GM18909 (cell line): ENCODE measurements at regions not wholly inside any gene's neighbourhood (a gene's known extent, or its start where the extent isn't known, plus 50 kb on each side); places are given as distances from the start of the nearest gene placed in this dataset.
"Not testable (repeated sequence)": the region's sequence is repeated elsewhere in the genome, so short reads cannot be mapped to it uniquely, and the experiment has no call there.

Experiments
- ATAC-seq: cut with Tn5 transposase; IDR thresholded peaks from one replicate; pipeline ENCODE4 v1.9.1; 2021; ENCODE audit warnings: mild to moderate bottlenecking; ENCODE audit not compliant: unreplicated experiment, poor library complexity

DNA sequence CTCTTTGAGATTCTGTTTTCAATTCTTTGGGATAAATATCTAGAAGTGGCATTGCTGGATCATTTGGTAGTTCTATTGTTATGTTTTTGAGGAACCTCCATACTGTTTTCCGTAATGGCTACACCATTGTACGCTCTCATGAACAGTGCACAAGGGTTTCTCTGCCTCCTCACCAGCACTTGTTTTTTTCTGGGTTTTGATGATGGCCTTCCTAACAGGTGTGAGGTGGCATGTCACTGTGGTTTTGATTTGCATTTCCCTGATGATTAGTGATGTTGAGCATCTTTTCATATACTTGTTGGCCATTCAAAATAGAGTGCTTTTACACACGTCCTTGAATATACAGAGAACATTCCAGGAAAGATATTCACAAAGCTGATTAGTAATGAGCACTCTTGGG lies 86.8 kb upstream of the ADORA2B start:
- peak; percentile 43 for ATAC-seq

DNA sequence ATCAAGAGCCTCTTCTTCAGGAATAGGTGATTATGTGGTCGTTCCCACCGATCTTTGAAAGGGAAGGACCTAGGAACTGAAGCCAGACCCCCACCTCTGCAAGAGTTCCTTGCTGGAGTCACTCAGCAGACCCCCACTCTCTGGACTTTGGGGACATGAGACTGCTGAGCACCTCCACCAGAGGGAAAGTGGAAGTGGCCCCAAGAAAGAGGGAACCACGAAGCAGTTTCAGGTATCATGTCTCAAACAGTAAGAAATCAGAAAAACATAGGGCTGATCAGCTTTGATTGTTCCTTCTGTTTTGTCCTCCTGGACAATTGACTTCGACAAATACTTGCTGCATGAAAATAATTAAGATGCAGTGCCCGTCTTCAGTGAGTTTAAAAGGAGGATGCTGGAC lies 84.2 kb upstream of the ADORA2B start:
- not testable (repeated sequence) for ATAC-seq

DNA sequence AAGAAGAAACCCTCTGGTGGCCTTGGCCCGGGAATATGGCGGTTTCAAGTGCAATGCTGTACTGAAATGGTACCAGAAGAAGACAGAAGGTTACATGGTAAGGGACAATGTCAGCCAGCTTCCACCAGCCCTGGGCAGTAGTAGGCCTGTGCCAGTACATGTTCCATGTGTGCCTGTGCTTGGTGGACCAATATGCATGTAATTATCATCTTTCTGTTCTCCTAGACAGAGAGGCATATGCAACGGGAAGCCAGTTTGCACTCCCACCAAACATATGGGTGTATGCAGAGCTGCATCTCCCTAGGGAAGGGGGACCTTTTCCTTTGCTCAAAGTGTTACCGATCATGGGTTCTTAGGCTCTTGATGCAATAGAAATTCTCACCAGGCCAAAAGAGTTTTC lies 80.9 kb upstream of the ADORA2B start:
- not testable (repeated sequence) for ATAC-seq

DNA sequence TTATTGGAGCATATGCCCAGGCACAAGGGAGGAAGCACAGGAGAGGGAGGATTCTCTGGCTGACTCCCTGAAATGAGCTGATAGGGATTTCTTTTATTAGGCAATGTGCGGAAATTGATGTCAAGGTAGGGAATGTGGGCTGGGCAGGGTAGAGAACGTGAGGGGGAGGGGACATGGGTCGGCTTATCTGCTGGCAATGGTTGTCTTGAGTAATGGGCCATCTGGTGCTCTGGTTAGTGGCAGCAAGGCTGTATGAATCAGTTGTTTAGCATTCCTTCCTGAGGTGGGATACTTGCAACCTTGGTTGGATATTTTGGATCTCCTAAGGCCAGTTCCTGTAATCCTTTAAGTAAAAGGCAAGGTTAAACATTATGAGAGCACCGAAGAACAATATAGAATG lies 80.5 kb upstream of the ADORA2B start:
- ATAC-seq, result not testable (repeated sequence)

DNA sequence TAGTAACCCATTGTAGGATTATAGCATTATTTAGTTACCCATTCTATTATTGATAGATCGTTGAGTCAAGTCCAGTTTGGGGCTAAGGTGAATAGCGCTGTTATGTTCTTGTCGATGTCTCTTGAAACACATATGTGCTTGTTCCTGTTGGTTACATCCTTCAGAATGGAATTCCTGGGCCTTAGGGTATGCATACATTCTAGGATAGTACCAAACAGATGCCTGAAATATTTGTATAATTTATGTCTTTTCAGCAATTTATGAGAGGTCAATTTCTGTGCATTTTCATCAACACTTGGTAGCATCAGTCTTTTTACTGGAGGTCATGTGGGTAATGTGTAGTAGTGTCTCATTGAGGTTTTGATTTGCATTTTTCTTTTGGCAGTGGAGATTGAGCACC lies 78.9 kb upstream of the ADORA2B start:
- not testable (repeated sequence) for ATAC-seq

DNA sequence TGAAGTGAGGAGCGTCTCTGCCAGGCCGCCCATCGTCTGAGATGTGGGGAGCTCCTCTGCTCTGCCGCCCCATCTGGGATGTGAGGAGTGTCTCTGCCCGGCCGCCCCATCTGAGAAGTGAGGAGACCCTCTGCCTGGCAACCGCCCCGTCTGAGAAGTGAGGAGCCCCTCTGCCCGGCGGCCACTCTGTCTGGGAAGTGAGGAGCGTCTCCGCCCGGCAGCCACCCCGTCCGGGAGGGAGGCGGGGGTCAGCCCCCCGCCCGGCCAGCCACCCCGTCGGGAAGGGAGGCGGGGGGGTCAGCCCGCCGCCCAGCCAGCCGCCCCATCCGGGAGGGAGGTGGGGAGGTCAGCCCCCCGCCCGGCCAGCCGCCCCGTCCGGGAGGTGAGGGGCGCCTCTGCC lies 77.6 kb upstream of the ADORA2B start:
- ATAC-seq, result not testable (repeated sequence)

DNA sequence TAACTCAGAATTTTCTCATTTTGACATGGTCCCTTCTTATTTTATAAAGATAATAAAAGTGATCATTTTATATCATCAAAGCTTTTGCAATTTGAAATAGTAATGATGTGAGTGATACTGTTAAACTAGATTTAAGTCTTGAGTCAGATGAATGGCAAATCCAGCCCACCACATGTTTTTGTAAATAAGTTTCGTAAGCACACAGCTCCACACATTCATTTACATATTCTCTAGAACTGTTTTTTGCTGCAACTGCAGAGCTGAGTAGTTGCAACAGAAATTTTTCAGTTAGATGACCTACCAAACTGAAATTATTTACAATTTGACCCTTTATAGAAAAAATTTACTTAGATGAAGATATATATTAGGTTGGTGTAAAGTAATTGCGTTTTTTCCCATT lies 75.1 kb upstream of the ADORA2B start:
- not testable (repeated sequence) for ATAC-seq

DNA sequence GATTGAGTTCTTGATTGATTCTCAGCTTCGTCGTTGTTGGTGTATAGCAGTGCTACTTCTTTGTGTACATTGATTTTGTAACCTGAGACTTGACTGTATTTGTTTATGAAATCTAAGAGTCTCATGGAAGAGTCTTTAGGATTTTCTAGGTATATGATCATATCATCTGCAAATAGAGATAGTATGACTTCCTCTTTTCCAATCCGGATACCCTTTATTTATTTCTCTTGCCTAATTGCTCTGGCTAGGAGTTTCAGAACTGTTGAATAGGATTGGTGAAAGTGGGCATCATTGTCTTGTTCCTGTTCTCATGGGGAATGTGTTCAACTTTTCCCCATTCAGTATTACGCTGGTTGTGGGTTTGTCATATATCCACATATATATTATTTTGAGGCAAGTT lies 72.3 kb upstream of the ADORA2B start:
- ATAC-seq, result not testable (repeated sequence)

DNA sequence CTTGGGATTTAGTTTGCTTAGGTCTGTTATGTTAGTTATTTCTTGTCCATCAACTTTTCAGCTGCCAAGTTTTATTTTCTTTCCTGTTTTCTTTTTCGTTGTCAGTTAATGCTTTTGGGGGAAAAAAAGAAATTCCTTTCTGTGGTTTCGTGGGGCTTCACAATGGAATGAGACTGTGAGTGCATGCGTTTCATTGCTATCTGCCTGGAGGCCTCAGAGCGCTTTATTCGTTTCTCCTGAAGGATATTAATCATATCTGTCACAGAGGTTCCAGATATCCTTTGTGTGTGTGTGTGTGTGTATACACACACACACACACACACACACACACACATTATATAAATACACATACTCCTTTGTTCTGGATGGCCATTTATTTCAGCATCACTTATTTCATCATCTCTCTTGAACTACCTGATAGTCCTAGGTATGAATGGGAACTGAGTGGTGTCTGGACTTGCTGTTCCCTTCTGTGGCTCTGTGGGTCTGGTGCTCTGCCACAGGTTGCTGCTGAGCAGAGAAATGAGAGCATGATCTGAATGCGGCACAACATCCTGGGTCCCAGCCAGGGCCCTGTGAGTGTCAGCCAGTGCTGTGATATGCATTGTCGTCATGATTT lies 66.9 kb upstream of the ADORA2B start:
- ATAC-seq, result not testable (repeated sequence)

DNA sequence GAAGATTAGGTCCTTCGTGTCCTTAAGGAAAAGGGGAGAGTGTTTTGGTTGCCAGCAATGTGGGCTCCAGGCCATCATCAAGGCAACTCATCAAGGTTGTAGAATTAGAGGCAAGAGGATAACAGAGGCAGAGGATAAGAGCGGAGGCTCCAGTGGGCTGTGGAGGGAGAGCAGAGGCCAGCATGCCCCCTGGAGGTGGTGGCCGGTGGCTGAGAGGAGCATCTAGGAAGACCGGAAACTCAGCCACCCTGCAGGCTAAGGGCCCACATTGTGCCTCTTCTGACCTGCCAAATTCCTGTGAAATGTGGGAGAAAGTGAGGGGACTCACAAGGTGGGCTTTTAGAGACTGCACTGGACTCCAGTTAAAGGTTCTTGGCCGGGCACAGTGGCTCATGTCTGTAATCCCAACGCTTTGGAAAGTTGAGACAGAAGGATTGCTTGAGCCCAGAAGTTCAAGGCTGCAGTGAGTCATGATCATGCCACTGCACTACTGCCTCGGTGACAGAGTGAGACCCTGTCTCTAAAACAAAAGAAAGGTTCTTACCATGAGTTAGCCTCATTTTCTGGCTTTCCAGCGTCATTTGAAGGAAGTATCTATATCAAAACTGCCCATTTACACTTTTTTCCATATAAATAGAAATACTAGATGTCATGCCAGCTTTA lies 62.7 kb upstream of the ADORA2B start:
- no peak for ATAC-seq

DNA sequence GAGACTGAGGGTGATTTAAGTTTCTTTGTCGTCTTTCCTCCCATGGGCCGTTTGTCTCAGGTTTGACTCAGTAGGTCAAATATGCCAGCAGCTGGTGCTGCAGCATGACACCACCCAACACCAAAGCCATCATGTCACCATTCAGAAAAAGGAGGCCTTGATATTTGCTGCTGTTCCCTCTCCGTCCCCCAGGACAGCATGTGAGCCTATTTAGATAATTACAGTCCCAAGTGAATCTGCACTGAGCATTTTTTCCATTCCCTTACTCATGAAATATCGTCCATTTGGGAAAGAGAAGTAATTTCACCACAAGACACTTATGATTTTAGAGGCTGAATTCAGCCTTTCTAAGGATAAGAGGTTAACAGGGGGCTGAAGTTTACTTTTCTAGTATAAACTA lies 62.2 kb upstream of the ADORA2B start:
- no peak for ATAC-seq

DNA sequence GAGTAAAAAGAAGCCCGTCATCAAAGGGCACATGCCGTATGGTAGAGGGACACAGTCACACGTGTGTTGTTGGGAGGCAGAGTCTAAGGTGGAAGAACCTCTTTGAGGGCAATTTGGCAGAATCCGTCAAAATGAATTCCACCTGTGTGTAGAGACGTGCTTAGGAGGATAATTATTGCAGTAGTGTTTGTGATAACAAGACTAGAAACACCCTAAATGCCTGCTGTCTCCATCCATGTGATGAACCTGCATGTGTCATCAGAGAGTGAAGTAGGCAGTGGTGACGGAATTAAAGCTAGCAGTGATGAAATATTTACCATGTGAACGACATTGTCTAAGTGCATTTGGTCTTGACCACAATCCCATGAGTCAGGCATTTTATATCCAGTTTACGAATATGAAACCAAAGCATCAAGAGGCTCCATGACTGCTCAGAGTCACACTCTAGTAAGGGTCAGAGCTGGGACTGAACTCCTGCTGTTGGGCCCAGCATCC lies 61.3 kb upstream of the ADORA2B start:
- no peak for ATAC-seq

DNA sequence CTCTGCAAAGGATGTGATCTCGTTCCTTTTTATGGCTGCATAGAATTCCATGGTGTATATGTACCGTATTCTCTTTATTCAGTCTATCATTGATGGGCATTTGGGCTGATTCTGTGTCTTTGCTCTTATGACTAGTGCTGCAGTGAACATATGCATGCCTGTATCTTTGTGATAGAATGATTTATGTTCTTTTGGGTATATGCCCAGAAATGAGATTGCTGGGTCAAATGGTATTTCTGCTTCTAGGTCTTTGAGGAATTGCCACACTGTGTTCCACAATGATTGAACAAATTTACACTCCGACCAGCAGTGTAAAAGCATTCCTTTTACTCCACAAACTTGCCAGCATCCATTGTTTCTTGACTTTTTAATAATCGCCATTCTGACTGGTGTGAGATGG lies 60.2 kb upstream of the ADORA2B start:
- no peak for ATAC-seq

DNA sequence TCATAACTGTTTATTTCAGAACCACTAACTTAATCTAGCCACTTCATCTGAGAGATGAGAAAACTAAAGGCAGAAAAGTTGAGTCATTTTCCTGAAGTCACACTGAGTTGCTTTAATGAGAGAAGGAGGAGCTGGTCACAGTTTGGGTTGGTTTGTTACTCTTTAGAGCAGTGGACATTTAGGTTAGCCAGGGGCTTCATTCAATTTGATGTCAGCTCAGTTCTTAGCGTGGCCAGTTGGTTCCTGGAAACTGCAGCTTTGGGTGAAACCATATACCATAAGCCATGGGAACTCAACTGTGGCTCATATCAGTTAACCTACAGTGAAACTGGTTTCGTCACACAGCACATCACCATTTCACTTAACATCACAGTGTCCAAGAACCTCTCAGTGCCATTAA lies 59.2 kb upstream of the ADORA2B start:
- no peak for ATAC-seq

DNA sequence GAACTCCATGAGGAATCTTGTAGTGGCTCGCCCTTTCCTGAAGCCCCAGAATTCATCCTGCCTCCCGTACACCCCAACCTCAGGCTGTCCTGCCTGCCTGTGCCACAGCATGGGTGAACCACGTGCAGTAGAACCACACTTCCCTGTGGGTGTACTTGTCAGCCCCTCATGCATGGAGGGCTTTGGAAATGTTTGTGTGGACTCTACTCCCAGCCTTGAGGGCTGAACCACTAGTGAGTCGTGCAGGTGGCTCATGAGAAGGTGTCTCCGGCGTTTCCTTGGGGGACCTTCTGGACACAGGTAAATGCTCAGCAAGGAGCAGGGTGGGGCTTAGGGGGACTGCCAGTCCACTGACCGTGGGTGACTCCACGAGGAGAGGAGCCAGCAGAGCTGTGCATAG lies 58.7 kb upstream of the ADORA2B start:
- no peak for ATAC-seq

DNA sequence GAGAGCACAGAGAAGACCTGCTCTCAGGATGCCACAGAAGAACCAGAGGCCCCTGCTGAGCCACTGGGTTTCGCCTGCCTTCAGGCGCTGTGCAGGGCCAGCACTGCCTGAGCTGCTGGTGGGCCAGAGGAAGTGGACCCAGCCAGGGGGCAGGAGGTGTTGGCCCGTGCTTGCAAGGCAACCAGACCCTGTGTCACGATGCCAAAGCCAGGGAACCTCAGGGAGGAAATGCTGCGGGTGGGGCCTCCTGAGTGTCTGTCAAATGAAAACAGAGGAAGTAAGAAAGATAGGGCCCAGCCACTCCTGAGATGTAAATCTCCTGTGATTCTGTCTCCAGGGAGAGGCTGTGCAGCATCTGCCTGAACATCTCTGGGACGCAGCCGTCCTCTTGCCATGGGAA lies 58.1 kb upstream of the ADORA2B start:
- no peak for ATAC-seq

DNA sequence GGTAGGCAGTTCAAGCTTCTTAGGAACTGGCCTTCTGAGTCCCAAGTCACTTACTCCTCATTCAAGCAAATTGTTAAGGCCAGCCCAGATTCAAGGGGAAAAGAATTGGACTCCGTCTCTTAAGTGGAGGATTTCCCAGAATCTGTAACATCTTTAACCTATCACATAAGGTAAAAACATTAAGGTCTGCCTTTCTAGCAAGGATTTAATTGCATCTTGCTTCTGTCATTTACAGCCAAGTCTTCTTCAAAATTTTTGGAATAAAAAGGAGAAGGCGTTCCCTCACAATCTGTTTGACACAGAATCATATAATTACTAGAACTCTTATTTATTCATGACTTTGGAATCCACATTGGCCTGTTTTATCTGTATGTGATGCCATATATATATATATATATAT lies 56.5 kb upstream of the ADORA2B start:
- ATAC-seq, result no peak

DNA sequence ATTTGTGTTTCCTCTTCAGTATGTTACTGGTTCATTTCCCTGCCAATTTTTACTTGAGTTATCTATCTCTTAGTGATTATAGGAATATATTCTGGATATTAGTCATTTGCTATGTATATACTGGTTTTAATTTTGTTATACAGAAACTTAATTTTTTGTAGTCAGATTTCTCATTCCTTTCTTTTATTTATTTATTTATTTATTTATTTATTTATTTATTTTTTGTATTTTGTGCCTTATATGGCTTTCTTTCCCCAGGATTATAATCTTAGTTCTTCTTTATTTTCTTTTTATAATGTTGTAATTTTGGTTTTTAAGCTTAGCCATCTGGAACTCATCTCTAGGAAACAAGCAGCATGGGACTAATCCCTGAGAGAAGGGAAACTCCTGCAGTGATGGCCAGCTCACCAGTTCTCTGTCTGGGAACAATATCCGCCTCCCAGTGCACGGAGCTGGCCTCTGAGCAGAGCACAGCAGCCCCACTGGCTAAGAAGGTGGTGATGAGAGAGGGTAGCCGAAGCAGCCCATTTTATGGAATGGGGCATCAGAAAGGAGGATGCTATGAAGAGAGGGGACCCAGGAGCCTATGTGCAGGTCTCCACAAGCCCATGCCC lies 54.5 kb upstream of the ADORA2B start:
- no peak for ATAC-seq

DNA sequence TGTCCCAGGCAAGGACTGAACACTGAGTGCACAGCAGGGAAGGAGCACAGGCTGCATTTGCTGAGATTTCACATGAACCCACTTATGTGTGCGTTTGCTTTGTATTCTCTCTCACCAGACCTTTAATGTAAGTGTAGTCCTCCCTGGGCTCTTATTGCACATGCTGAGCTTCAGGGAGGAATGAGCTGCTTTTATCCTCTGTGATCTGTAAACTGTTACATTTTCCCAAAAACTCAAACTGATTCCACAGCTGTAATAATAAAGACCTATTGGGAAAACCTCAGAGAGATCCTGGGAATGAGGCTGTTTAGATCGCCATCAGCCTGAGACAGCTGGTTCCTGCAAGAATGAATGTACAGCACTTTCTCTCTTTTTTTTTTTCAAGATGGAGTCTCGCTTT lies 53.6 kb upstream of the ADORA2B start:
- no peak for ATAC-seq

DNA sequence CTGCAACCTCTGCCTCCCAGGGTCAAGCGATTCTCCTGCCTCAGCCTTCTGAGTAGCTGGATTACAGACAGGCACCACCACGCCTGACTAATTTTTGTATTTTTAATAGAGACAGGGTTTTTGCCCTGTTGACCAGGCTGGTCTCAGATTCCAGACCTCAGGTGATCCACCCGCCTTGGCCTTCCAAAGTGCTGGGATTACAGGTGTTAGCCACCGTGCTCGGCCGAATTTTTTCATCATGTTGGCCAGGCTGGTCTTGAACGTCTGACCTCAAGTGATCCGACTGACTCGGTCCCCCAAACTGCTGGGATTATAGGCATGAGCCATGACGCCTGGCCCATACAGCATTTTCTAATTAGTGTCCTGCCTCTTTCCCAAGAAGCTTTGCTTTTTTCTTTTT lies 52.7 kb upstream of the ADORA2B start:
- no peak for ATAC-seq

DNA sequence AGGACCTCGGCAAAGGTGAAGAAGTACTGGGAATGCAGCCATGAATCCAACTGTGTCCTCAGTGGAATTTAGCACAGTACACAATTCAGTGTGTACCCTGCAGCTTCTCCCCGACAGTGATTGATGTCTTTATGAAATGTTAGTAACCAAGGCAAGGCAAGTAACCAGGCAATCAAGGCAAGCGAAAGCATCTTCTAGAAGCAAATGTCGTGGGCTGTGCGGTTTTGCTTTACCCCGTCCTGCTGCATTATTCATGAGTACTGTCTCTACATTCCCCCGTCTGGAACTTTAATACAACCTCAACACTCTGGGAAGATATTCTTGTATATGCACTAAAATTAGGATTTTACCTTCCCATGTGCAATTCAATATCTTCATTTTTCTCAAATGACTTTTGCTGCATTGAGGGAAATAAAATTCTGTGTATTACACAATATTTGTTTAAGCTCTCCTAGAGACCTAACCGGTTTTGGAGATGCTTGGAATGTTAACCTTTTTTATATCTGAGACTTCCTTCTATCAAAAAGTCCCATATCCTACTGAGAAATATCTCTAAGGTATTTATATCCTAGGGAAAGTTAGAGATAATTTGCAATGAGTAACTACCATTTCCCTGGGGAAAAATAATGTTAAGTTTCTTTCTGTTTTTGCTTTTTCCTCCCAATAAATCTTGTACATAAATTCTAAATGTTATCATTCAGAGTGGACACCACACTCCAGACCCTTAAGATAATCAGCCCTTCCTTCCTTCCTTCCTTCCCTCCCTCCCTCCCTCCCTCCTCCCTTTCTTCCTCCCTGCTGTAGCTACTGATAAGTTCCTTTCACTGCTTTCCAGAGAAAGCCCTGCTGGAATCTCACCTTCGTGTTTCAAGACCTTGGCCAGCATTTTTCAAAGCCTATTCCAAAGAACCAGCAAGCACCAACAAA lies 51.9 kb upstream of the ADORA2B start:
- no peak for ATAC-seq
